Pancreas (tissue), 10 donors: ENCODE measurements at regions not wholly inside any gene's neighbourhood (a gene's known extent, or its start where the extent isn't known, plus 50 kb on each side); places are given as distances from the start of the nearest gene placed in this dataset.

Source experiments
- ATAC-seq, 4 donors: fragments of 200-7000 bp; cut with Tn5 transposase; one replicate each; pipeline versions ENCODE4 v1.8.0 to v1.9.1; 2020; ENCODE audit warnings: mild to moderate bottlenecking in 4 of 4, moderate library complexity in 4 of 4
- DNase-seq, 6 donors: peaks; one replicate each; pipeline ENCODE4 v3.0.0-alpha.2; 2020
- FAIRE-seq: peaks from 2 replicates; lab custom pipeline; 2012; peaks lifted over from hg19 to GRCh38; lab: Jason Lieb, UNC
- H3K27ac ChIP-seq, 4 donors: fragments of 200-600 bp; sonication (generic); 1 replicate in 3 of 4; 2 replicates in 1 of 4; pipeline versions ENCODE4 v1.5.0 to v1.8.0; 2020
- H3K27me3 ChIP-seq, 4 donors: fragments of 200-600 bp; one replicate each; pipeline ENCODE4 v1.8.0; 2021
- H3K36me3 ChIP-seq, 3 donors: fragments of 200-600 bp; sonication (generic) in 1 of 3; one replicate each; pipeline versions ENCODE4 v1.5.0 to v1.8.0; 2020 to 2021
- H3K4me1 ChIP-seq, 3 donors: fragments of 200-600 bp; one replicate each; pipeline ENCODE4 v1.8.0; 2021
- H3K4me3 ChIP-seq, 4 donors: fragments of 200-600 bp; sonication (generic) in 2 of 4; one replicate each; pipeline versions ENCODE4 v1.5.0 to v1.8.0; 2020 to 2021
- H3K9me3 ChIP-seq, 4 donors: fragments of 200-600 bp; one replicate each; pipeline ENCODE4 v1.8.0; 2021
- WGBS, 2 donors: extraction: QIAGEN DNeasy Blood & Tissue Kit; methylation state at CpG; one replicate each; pipeline ENCODE4 v1.1.7; 2013; 5-methylcytosine and 5-hydroxymethylcytosine counted together
- intact Hi-C, 3 donors: fragments of 100-400 bp; cut with DNase I; formaldehyde crosslinking; loops; one replicate each; pipeline versions ENCODE4 v1.11.1 to v1.14.2; 2022
- TF ChIP-seq, protein P1 (sequence below), 4 donors: fragments of 200-600 bp; sonication (generic) in 3 of 4; IDR thresholded peaks; one replicate each; pipeline versions ENCODE4 v1.5.0 to v1.8.0; 2021; ENCODE audit warnings: antibody characterized with exemption in 4 of 4
- donor health status: healthy with polysubstance abuse.
- donor health status: DM: no; HTN: no; CAD: no; lungs with moderate emphysema.
- donor health status: DM: no; HTN: no; CAD: no.
- donor health status: control.
- donor health status: control.
- donor health status: Bipolar disorder and iron deficiency.
- donor health status: DM: yes; HTN: yes; CAD: no.
- donor health status: DM: no; HTN: no; CAD: no.
- donor health status: DM: no; HTN: no; CAD: no.
- donor health status: DM: yes; HTN: yes; CAD: no.

DNA sequence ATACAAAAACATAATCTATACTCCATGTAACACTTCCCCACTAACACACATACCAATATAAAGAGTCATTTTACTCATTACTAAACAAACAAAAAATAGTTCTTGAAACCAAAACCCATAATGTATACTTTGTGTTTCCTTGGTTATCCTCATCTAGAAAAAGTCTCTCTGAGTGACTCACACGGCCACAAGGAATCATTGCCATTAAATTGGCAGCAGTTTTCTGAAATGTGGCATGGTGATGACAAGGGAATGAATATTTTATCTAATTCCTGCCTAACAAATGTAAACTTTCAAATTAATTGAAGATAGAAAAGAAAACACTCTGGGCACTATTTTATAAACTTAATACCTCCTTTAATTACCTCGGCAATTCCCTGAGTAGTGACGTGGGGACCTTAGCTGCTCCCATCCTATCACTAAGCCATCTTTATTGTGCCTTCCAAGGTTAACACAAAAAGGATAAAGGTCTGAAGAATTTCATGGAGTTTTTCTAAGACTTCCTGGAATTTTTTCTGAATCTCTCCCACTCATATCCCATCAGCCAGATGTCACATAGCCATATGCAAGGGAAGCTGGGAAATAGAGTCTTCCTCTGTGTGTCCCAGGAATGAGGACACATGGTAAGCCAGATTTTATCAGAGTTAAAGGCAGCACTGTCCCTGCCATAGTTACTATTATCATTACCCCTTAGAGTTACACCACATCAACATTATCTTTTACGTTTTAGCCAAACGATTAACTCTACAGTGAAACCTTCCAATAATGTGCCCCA is 857.2 kb upstream of the TENM4 start:
- intact Hi-C loops, result no loop called here

DNA sequence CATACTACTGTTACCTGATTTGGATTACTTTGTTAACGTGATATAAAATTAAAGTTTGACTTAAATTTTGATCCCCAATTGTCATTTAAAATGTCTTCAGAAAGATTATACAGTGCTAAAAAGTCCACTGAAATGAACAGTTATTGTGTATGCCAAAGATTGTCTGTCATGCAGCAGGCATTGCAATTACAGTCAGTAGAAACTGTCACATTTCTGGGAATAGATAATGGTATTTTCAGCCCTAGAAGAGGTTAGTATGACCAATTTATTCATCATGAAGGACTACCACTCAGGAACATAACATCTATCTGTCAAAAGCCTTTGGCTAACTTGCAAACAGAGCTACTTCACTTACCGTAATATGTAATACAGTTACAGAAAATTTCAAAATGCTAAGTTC is 852.5 kb upstream of the TENM4 start:
- intact Hi-C loops, result no loop called here
- H3K27me3 ChIP-seq, result no peaks in the 10 kb centered on the region
- no peak overlapping the region for H3K4me3 ChIP-seq
- FAIRE-seq, result no peak
- no peaks in the 10 kb centered on the region for H3K4me1 ChIP-seq
- TF ChIP-seq, protein P1, sequence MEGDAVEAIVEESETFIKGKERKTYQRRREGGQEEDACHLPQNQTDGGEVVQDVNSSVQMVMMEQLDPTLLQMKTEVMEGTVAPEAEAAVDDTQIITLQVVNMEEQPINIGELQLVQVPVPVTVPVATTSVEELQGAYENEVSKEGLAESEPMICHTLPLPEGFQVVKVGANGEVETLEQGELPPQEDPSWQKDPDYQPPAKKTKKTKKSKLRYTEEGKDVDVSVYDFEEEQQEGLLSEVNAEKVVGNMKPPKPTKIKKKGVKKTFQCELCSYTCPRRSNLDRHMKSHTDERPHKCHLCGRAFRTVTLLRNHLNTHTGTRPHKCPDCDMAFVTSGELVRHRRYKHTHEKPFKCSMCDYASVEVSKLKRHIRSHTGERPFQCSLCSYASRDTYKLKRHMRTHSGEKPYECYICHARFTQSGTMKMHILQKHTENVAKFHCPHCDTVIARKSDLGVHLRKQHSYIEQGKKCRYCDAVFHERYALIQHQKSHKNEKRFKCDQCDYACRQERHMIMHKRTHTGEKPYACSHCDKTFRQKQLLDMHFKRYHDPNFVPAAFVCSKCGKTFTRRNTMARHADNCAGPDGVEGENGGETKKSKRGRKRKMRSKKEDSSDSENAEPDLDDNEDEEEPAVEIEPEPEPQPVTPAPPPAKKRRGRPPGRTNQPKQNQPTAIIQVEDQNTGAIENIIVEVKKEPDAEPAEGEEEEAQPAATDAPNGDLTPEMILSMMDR (IDR thresholded peaks at IDR 0.05), result no peak
- H3K27ac ChIP-seq, result no peak overlapping the region
- no peaks in the 10 kb centered on the region for H3K36me3 ChIP-seq
- WGBS, 2 donors, result 78 to 87% methylated on average over 2 of the region's 2 CpGs
- no peak for DNase-seq
- no peak for ATAC-seq
- no peaks in the 10 kb centered on the region for H3K9me3 ChIP-seq

More for the DNA sequence above, 857.2 kb upstream of the TENM4 start:
- TF ChIP-seq, protein P1 (IDR thresholded peaks at IDR 0.05), result no peak
- 43 to 58% methylated on average over 5 of the region's 5 CpGs for WGBS, 2 donors
- DNase-seq (no peak), ATAC-seq (no peak), FAIRE-seq (no peak)
- H3K36me3 ChIP-seq, result no peaks in the 10 kb centered on the region
- H3K27me3 ChIP-seq, result no peaks in the 10 kb centered on the region
- no peaks in the 10 kb centered on the region for H3K9me3 ChIP-seq
- H3K4me3 ChIP-seq, result no peak overlapping the region
- H3K27ac ChIP-seq, result no peak overlapping the region
- no peaks in the 10 kb centered on the region for H3K4me1 ChIP-seq

DNA sequence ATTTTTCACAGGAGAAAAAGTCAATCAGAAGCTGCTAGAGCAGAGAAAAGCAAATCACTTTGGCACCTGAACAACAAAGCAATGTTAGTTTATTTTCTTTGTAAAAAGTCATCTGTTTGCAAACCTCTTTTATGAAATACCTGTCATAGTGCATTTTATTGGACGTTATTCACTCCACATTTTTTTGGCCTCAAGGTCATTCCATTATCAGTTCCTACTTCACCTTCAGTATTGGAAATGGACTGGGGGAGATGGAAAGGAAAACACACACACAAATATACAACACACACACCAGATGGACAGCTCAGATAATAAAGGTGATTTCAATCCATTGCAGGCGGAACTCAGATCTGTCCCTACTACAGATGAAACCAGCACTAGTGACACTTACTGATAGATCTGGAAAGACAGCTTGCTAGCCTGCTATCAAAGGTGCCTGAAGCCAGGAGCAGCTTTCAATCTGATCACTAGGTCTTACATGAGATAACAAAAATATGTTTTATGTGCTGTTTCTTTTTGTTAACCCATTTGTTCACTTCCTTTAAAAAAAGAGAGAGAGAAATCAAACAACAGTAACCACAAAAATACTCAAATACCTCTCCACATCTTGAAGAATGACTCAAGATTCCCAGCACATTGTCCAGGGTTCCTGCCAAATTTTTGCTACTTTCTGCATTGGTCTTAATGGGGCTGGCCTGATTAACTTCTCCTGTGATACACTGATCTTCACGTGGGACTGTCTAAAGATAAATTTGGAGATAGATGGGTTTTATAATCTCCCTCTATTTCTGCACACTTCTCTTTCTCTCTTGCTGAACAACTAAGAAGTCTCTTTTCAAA is 844.3 kb upstream of the TENM4 start:
- no peak for ATAC-seq
- TF ChIP-seq, protein P1 (IDR thresholded peaks at IDR 0.05), result no peak
- no peak for DNase-seq
- no peak for FAIRE-seq
- H3K36me3 ChIP-seq, result no peaks in the 10 kb centered on the region
- WGBS, 2 donors, result 36 to 39% methylated on average over 3 of the region's 3 CpGs
- no peaks in the 10 kb centered on the region for H3K9me3 ChIP-seq
- intact Hi-C loops, result no loop called here
- no peak overlapping the region for H3K4me3 ChIP-seq
- no peak overlapping the region for H3K27ac ChIP-seq
- no peaks in the 10 kb centered on the region for H3K4me1 ChIP-seq
- H3K27me3 ChIP-seq, result no peaks in the 10 kb centered on the region

DNA sequence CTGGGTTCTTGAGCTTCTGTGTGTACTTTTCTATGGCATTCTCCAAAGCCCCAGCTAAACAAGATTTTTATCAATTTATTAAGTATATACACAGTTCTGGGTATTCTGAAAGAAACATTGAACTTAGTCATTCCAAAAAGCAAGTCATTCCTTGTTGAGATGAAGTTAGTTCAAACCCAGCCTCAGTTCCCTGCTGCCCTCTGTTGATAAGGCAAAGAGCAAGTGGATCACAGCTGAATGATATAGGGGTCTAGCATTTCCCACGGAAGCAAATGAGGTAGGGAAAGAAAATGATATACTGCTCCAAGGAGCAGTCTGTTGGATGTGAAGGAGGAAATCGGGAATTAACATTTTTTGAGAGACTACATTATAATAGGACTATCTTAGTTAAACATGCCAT is 841.8 kb upstream of the TENM4 start:
- no peak overlapping the region for H3K4me3 ChIP-seq
- FAIRE-seq (no peak), DNase-seq (no peak), ATAC-seq (no peak)
- intact Hi-C loops, result no loop called here
- H3K4me1 ChIP-seq, result no peaks in the 10 kb centered on the region
- no peak overlapping the region for H3K27ac ChIP-seq
- no peaks in the 10 kb centered on the region for H3K36me3 ChIP-seq
- no peaks in the 10 kb centered on the region for H3K27me3 ChIP-seq
- H3K9me3 ChIP-seq, result no peaks in the 10 kb centered on the region
- 54 to 55% methylated on average over 2 of the region's 2 CpGs for WGBS, 2 donors
- TF ChIP-seq, protein P1 (IDR thresholded peaks at IDR 0.05), result no peak
